ENCODE measurements at regions not wholly inside any gene's neighbourhood (a gene's known extent, or its start where the extent isn't known, plus 50 kb on each side); places are given as distances from the start of the nearest gene placed in this dataset.

- no peak for DNase-seq (ENCODE audit: low spot score)
- H3K4me3 Mint-ChIP-seq (ENCODE audit: unreplicated experiment) = no peak overlapping the region
- peaks cover 2% of the 10 kb centered on the region for H3K27me3 Mint-ChIP-seq (ENCODE audit: low read depth)
- H3K9me3 Mint-ChIP-seq (ENCODE audit: low read depth) = peaks cover 10% of the 10 kb centered on the region
- no peak for TF ChIP-seq CTCF (IDR thresholded peaks at IDR 0.05)
- H3K4me1 Mint-ChIP-seq (ENCODE audit: low read depth) = no peaks in the 10 kb centered on the region
- H3K27ac Mint-ChIP-seq (ENCODE audit: unreplicated experiment) = no peak overlapping the region
- no peaks in the 10 kb centered on the region for H3K36me3 Mint-ChIP-seq (ENCODE audit: low read depth)
Observed at GRCh38 chr1:220962031-220962751, 82.9 kb downstream of the HLX start.

- DNase-seq (ENCODE audit: low spot score) = no peak
- H3K36me3 Mint-ChIP-seq (ENCODE audit: low read depth) = no peaks in the 10 kb centered on the region
- no peak overlapping the region for H3K27ac Mint-ChIP-seq (ENCODE audit: unreplicated experiment)
- no peaks in the 10 kb centered on the region for H3K27me3 Mint-ChIP-seq (ENCODE audit: low read depth)
- no peak overlapping the region for H3K4me3 Mint-ChIP-seq (ENCODE audit: unreplicated experiment)
- no peak for TF ChIP-seq CTCF (IDR thresholded peaks at IDR 0.05)
- peaks cover 10% of the 10 kb centered on the region for H3K9me3 Mint-ChIP-seq (ENCODE audit: low read depth)
- no peaks in the 10 kb centered on the region for H3K4me1 Mint-ChIP-seq (ENCODE audit: low read depth)
Observed at GRCh38 chr1:220966041-220966440, 86.8 kb downstream of the HLX start.

- H3K27ac Mint-ChIP-seq (ENCODE audit: unreplicated experiment) = no peak overlapping the region
- DNase-seq (ENCODE audit: low spot score) = no peak
- no peak overlapping the region for H3K4me3 Mint-ChIP-seq (ENCODE audit: unreplicated experiment)
- H3K9me3 Mint-ChIP-seq (ENCODE audit: low read depth) = peaks cover 10% of the 10 kb centered on the region
- no peaks in the 10 kb centered on the region for H3K4me1 Mint-ChIP-seq (ENCODE audit: low read depth)
- no peak for TF ChIP-seq CTCF (IDR thresholded peaks at IDR 0.05)
- no peaks in the 10 kb centered on the region for H3K27me3 Mint-ChIP-seq (ENCODE audit: low read depth)
- H3K36me3 Mint-ChIP-seq (ENCODE audit: low read depth) = no peaks in the 10 kb centered on the region
Observed at GRCh38 chr1:220966473-220966872, 87.2 kb downstream of the HLX start.

- H3K27ac Mint-ChIP-seq (ENCODE audit: unreplicated experiment) = no peak overlapping the region
- DNase-seq (ENCODE audit: low spot score) = no peak
Observed at GRCh38 chr1:220966881-220967611, 87.8 kb downstream of the HLX start.

More at GRCh38 chr1:220966881-220967611, 87.8 kb downstream of the HLX start:
- TF ChIP-seq CTCF (IDR thresholded peaks at IDR 0.05) = no peak
- Mint-ChIP-seq H3K36me3 (ENCODE audit: low read depth) (no peaks in the 10 kb centered on the region), H3K4me3 (ENCODE audit: unreplicated experiment) (no peak overlapping the region), H3K4me1 (ENCODE audit: low read depth) (no peaks in the 10 kb centered on the region), H3K27me3 (ENCODE audit: low read depth) (no peaks in the 10 kb centered on the region), H3K9me3 (ENCODE audit: low read depth) (peaks cover 10% of the 10 kb centered on the region)
